GM19397 (cell line): ENCODE measurements at regions not wholly inside any gene's neighbourhood (a gene's known extent, or its start where the extent isn't known, plus 50 kb on each side); places are given as distances from the start of the nearest gene placed in this dataset.
"Not testable (repeated sequence)": the region's sequence is repeated elsewhere in the genome, so short reads cannot be mapped to it uniquely, and the experiment has no call there.

Source experiments
- ATAC-seq: cut with Tn5 transposase; IDR thresholded peaks from one replicate; pipeline ENCODE4 v1.9.1; 2021; ENCODE audit warnings: mild to moderate bottlenecking, moderate library complexity; ENCODE audit not compliant: unreplicated experiment

- ATAC-seq = no peak
Measured at GRCh38 chr22:47535681-47536080, 773.2 kb downstream of the TBC1D22A start.

DNA sequence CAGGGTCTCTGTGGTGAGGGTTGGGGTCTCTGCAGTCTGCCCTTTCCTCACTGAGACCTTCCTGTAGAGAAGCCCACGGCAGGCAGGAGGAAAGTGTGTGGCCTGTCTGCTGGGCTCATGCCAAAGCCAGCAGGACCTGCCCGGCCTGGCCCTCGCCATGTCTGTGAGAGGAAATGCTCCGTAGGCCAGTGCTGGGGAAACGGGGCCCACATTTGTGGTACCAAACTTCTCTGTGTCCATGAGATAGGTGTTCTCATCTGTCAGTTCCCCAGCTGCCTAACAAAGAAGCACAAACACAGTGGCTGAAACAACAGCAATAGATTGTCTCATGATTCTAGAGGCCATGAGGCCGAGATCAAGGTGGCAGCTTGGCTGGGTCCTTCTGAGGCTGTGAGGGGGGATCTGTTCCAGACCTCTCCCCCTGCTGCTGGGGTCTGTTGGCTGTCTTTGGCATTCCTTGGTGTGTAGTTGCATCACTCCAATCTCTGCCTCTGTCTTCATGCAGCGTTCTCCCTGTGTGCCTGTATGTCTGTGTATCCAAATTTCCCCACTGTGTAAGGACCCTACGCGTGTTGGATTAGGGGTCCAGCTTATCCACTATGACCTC is 772.5 kb downstream of the TBC1D22A start:
- no peak for ATAC-seq

DNA sequence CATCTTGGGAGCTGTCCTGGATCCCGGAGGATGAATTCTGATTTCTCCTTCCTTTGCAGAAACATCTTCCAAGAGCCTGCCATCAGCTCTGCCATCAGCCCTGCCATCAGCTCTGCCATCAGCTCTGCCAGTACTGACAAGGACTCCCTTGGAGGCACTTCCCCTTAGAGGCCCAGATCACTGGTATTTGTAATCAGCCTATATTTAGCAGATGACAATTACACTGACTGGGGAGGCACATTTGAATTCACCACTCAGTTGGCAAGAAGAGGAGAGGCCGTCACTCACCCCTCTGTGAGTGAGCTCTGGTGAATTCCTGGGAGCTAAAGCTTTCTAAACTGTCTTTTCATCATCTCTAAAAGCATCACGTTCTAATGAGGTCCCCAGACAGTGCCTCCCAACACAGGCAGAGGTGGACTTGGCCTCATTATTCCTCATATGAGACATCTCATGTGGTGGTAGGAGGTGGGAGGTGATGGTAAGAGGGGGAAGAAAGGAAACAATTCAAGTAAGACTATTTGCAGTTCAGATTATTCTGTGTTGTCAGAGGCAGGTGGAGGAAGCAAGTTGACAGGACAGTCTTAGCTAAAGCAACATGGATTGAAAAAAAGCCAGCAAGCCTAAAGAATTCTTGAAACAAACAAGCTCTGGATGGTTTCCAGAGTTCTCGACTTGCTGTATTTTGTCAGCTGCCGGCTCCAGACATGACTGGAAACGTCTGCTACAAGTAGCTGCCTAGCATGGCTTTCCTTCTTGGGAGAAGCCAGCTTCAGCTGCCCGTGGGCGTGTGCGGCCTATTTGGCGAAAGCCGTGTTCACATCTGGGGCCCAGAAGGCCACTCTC is 771.7 kb downstream of the TBC1D22A start:
- no peak for ATAC-seq

DNA sequence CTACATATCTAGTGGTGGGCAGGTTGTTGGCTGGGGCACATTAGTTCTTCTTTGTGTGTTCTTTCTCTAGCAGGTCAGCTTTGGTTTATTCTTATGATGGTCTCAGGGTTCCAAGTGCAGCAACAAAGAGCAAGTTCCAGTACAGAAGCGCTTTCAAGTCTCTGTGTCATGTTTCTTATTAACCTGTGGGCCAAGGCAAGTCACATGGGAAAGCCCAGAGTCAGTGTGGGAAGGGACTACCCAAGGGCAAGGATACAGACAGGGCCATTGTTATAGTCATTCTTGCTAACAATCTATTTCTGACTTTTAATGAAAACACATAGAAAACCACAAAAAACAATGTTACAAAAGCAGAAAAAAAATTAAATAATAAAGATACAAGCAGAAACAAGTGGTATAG is 754.6 kb downstream of the TBC1D22A start:
- no peak for ATAC-seq

- no peak for ATAC-seq
Measured at GRCh38 chr22:47515384-47516125, 753.1 kb downstream of the TBC1D22A start.

DNA sequence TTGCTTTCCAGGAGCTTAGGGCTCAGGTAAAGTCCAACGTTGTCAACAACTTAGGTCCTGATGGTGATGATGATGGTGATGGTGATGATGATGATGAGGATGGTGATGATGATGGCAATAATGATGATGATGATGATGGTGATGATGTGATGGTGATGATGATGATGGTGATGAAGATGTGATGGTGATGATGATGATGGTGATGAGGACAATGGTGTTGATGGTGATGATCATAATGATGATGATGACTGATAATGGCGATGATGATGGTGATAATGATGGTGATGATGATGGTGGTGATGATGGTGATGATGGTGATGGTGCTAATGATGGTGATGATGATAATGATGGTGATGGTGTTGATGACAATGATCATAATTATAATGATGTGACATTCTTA is 750.2 kb downstream of the TBC1D22A start:
- no peak for ATAC-seq

DNA sequence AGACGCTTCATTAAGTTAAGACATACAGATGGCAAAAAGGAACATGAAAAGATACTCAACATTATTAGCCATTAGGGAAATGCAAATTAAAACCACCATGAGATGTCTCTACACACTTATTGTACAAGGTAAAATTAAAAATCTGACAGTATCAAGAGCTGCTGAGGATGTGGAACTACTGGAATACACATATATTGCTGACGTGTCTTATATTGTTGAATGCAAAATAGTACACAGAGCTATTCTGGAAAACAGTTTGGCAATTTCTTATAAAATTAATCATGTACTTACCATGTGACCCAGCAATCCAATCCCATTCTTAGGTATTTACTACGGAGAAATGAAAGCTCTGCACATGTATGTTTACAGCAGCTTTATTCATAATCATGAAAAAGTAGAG is 742.5 kb downstream of the TBC1D22A start:
- ATAC-seq = no peak

DNA sequence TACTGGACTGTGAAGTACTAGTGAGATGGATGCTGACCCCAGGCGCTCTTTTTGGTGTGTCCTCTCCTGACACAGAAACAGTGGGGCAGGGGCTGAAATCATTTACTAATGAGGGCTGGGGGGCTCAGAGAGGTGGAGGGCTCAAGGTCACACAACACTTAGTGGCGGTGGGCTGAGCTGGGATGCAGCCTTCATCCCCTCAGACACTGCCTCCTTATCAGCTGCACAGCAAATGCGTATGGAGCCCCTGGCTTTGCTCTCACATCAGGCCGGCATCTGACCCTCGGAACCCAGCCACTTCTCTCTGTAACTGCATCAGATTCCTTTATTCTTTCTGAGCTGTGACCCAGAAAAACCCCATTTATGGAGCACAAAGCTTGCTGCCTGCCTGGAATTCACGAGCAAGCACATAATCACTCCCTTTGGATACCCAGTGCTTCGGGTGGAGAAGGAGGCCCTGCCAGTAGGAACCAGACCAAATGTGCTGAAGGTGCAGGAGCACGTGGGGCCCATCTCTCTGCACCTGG is 736.6 kb downstream of the TBC1D22A start:
- ATAC-seq = no peak

- ATAC-seq = no peak
Measured at GRCh38 chr22:47497666-47498065, 735.2 kb downstream of the TBC1D22A start.

- ATAC-seq = no peak
Measured at GRCh38 chr22:47495110-47495509, 732.7 kb downstream of the TBC1D22A start.

DNA sequence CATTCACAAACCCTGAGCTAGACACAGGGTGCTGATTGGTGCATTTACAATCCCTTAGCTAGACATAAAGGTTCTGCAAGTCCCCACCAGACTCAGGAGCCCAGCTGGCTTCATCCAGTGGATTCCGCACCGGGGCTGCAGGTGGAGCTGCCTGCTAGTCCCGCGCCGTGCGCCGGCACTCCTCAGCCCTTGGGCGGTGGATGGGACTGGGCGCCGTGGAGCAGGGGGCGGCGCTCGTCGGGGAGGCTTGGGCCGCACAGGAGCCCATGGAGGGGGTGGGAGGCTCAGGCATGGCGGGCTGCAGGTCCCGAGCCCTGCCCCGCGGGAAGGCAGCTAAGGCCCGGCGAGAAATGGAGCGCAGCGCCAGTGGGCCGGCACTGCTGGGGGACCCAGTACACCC is 725.7 kb downstream of the TBC1D22A start:
- not testable (repeated sequence) for ATAC-seq

DNA sequence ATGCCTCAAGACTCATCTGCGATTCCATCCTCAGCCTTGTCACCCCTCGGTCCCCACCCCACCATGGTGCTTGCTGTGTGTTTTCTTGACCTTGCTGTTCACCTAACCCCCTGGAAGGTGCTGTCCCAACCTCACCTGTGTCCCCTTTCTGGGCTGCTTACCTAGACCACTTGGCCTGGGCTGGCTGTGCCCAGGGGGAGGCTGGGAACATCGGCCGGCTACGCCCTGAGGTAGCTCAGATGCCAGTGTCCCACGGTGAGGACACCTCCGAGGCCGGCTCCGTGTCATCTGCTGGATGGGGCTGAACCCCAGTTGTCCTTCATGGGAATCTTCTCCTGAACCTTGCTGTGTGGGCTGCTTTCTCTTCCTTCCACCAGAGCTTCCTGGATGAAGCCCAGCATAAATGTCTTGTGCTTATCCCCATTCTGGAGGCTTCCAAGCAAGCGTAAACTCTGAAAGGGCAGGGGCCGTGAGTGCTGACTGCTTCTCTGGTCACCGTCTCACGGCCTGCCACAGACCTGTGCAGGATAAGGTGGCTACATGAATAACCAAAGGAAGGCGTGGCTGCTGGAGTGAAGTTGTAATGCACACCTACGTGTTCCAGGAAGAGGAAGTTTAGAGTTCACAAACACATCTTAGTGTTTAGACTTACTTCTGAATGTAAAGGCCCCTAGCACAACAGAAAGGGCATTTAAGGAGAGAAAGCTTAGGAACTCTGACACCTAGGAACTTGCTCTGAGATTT is 724.3 kb downstream of the TBC1D22A start:
- no peak for ATAC-seq

GRCh38 chr22:47484960-47485569 is 722.6 kb downstream of the TBC1D22A start:
- no peak for ATAC-seq

- ATAC-seq = no peak
Measured at GRCh38 chr22:47476231-47476630, 713.8 kb downstream of the TBC1D22A start.

DNA sequence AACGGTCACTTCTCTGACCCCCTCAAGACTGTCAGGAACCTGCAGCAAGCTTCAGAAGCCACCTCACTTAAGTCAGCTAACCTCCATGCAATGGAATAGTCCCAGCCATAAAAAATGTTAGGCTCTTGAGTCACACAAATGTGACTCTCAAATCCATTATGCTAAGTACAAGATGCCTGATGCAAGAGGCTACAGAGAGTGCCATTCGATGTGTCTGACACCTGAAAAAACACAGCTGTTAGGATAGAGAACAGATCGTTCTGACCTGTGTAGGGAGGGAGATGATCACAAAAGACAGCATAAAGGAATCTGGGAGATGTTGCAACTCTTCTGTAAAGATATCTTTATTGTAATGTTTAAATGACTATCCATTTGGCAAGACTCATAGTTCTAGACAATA is 712.4 kb downstream of the TBC1D22A start:
- ATAC-seq = no peak

- ATAC-seq = no peak
Measured at GRCh38 chr22:47474464-47474863, 712.0 kb downstream of the TBC1D22A start.

- no peak for ATAC-seq
Measured at GRCh38 chr22:47472636-47473035, 710.2 kb downstream of the TBC1D22A start.

DNA sequence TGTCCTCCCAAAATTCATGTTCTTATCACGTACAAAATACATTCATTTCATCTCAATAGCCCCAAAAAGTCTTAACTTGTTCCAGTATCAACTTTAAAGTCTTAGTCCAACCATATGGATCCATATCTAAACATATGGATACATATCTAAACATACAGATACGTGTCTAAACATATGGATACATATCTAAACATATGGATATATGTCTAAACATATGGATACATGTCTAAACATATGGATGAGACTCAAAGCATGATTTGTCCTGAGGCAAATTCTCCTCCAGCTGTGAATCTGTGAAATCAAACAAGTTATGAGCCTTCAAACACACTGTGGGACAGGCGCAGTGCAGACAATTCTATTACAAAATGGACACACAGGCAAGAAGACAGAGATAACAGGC is 709.0 kb downstream of the TBC1D22A start:
- ATAC-seq = no peak

DNA sequence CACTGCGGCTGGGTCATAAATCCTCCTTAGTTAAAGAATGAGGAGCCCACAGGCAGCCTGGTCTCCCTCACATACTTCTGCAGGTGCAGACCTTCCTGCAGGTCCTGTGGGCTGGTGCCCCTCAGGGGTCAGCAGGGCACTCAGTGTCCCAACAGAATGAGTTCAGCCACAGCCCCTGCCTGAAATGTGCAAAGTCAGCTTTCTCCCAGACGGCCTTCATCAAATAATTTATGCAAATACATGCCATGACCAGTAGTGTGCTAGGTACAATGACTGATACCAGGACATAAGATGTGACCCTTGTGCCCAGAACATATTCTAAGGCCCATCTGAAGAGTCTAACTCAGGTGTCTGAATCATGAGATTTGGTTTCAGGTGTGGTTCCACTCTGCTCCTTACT is 703.4 kb downstream of the TBC1D22A start:
- ATAC-seq = no peak

- no peak for ATAC-seq
Measured at GRCh38 chr22:47465222-47465621, 702.8 kb downstream of the TBC1D22A start.
